Small intestine (tissue), 7 donors: ENCODE measurements at regions not wholly inside any gene's neighbourhood (a gene's known extent, or its start where the extent isn't known, plus 50 kb on each side); places are given as distances from the start of the nearest gene placed in this dataset.

Source experiments
- DNase-seq, 2 donors: peaks; one replicate each; pipeline versions ENCODE4 v3.0.0 to v3.0.0-alpha.2; 2013
- FAIRE-seq: peaks from 2 replicates; lab custom pipeline; 2012; peaks lifted over from hg19 to GRCh38; lab: Jason Lieb, UNC
- H3K27ac ChIP-seq, 3 donors: one replicate each; pipeline ENCODE4 v1.5.1; 2013; ENCODE audit warnings: low read length in 2 of 3, mild to moderate bottlenecking in 2 of 3, control low read depth in 1 of 3, inconsistent platforms in 1 of 3, low read depth in 1 of 3, moderate library complexity in 1 of 3
- H3K27me3 ChIP-seq, 3 donors: one replicate each; pipeline ENCODE4 v1.6.1; 2013; ENCODE audit warnings: low read length in 3 of 3, inconsistent platforms in 1 of 3; ENCODE audit not compliant: control insufficient read depth in 3 of 3, insufficient read depth in 3 of 3
- H3K36me3 ChIP-seq, 3 donors: one replicate each; pipeline ENCODE4 v1.6.1; 2013; ENCODE audit warnings: low read length in 3 of 3, inconsistent platforms in 1 of 3, low read depth in 1 of 3, mild to moderate bottlenecking in 1 of 3, moderate library complexity in 1 of 3; ENCODE audit not compliant: control insufficient read depth in 3 of 3, insufficient read depth in 2 of 3
- H3K4me1 ChIP-seq, 3 donors: one replicate each; pipeline ENCODE4 v1.6.1; 2013; ENCODE audit warnings: low read length in 2 of 3, inconsistent platforms in 1 of 3, low read depth in 1 of 3, mild to moderate bottlenecking in 1 of 3, moderate library complexity in 1 of 3; ENCODE audit not compliant: control insufficient read depth in 3 of 3, insufficient read depth in 2 of 3
- H3K4me3 ChIP-seq, 3 donors: one replicate each; pipeline ENCODE4 v1.5.1; 2013; ENCODE audit warnings: low read length in 3 of 3, control low read depth in 1 of 3, inconsistent platforms in 1 of 3, low read depth in 1 of 3, mild to moderate bottlenecking in 1 of 3, moderate library complexity in 1 of 3
- H3K9me3 ChIP-seq, 2 donors: one replicate each; pipeline ENCODE4 v1.6.1; 2013; ENCODE audit warnings: low read depth in 1 of 2, low read length in 1 of 2; ENCODE audit not compliant: control insufficient read depth in 2 of 2, insufficient read depth in 1 of 2
- WGBS, 3 donors: extraction: QIAGEN DNeasy Blood & Tissue Kit; methylation state at CpG; one replicate each; pipeline ENCODE4 v1.1.7; 2013; 5-methylcytosine and 5-hydroxymethylcytosine counted together
- donor health status: healthy with polysubstance abuse.
- donor health status: control.
- donor health status: control.
- donor health status: Bipolar disorder and iron deficiency.
- donor health status: healthy.

DNA sequence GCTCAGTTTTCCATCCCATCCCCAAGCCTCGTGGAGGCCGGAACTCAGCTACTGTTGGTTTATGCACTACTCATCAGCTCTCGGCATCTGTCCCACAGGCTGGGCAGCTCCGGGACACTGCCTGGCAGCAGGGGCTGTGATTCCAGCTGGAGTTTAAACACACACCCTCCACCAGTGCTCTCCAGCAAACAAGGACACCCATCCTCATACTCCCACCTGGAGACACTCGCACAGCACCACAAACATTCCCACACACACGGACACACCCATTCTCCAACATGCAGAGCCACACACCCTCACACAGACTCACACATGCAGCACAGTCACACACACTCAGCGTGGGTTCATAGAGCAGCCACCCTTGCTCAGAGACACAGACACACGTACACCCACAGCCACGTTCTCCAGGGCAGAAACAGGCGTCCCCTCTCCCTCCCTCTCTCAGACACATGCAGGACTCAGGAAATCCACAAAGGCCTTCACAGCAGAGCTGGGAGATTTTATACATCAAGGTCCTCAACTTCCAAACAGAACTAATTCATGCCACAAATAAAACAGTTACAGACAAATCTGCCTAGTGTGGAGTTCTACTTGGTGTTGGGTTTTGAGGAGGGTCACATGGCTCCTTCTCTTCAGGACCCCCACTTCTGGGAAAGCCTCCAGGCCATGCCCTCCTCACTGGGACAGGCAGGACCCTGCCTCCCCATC is 785.4 kb downstream of the UQCRFS1 start:
- FAIRE-seq: no peak
- no peaks in the 10 kb centered on the region for H3K36me3 ChIP-seq

DNA sequence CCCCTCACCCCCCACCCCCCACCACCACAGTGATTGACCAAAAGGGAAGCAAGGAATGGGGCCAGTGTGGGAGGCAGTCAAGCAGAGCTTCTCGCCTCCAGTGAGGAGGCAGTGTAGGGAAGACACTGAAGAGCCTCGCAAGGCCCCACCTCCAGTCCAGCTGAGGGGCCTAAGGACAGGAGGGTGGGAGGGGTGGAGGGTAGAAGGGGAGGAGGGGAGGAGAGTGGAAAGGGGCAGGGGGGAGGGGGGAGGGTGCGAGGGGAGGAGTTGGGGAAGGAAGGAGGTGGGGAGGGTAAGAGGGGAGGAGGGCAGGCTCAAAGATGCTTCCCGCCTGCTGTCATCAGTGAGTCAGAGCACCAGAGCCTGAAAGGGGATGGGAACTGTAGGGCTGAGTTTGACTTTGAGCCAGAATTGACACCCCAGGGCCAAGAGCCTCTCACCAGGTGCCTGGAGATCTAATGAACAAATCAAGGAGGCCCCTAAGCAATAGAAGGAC is 786.2 kb downstream of the UQCRFS1 start:
- 66 to 79% (median 76%) methylated on average over 4 of the region's 4 CpGs for WGBS, 3 donors

More for the DNA sequence above, 785.4 kb downstream of the UQCRFS1 start:
- no peaks in the 10 kb centered on the region for H3K4me1 ChIP-seq
- H3K27ac ChIP-seq: no peak overlapping the region
- WGBS, 3 donors: 78 to 82% (median 78%) methylated on average over 10 of the region's 10 CpGs
- H3K9me3 ChIP-seq: no peaks in the 10 kb centered on the region
- H3K27me3 ChIP-seq: peaks cover 0 to 7% (median 0%) of the 10 kb centered on the region in 3 donors
- H3K4me3 ChIP-seq: no peak overlapping the region
- no peak for DNase-seq

DNA sequence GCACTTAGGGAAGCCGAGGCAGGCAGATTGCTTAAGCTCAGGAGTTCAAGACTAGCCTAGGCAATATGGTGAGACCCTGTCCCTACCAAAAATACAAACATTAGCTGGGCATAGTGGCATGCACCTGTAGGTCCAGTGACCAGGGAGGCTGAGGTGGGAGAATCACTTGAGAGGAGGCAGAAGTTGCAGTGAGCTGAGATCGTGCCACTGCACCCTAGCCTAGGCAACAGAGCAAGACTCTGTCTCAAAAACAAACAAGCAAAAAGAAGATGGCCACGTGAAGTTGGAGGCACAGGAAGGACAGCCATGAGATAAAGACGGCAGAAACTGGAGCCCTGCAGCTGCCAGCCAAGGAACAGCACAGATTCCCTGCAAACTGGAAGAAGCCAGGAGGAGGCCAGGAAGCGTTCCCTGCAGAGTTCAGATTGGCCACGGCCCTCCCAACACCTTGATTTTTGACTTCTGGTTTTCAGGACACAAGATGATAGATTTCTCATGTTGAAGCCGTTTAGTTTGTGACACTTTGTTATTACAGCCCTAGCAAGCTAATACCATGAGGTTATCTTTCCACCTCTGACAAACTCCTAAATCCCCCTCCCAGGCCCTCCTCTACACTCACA is 786.7 kb downstream of the UQCRFS1 start:
- WGBS, 3 donors: 34 to 53% (median 38%) methylated on average over 7 of the region's 7 CpGs
- DNase-seq (no peak), FAIRE-seq (no peak)
- Histone ChIP-seq H3K27me3 (peaks cover 0 to 7% (median 0%) of the 10 kb centered on the region in 3 donors), H3K9me3 (no peaks in the 10 kb centered on the region), H3K4me3 (no peak overlapping the region), H3K36me3 (no peaks in the 10 kb centered on the region), H3K4me1 (no peaks in the 10 kb centered on the region), H3K27ac (no peak overlapping the region)

More for the DNA sequence above, 786.2 kb downstream of the UQCRFS1 start:
- Histone ChIP-seq H3K9me3 (no peaks in the 10 kb centered on the region), H3K27me3 (peaks cover 0 to 7% (median 0%) of the 10 kb centered on the region in 3 donors), H3K27ac (no peak overlapping the region), H3K4me3 (no peak overlapping the region), H3K36me3 (no peaks in the 10 kb centered on the region), H3K4me1 (no peaks in the 10 kb centered on the region)
- DNase-seq: no peak
- no peak for FAIRE-seq

DNA sequence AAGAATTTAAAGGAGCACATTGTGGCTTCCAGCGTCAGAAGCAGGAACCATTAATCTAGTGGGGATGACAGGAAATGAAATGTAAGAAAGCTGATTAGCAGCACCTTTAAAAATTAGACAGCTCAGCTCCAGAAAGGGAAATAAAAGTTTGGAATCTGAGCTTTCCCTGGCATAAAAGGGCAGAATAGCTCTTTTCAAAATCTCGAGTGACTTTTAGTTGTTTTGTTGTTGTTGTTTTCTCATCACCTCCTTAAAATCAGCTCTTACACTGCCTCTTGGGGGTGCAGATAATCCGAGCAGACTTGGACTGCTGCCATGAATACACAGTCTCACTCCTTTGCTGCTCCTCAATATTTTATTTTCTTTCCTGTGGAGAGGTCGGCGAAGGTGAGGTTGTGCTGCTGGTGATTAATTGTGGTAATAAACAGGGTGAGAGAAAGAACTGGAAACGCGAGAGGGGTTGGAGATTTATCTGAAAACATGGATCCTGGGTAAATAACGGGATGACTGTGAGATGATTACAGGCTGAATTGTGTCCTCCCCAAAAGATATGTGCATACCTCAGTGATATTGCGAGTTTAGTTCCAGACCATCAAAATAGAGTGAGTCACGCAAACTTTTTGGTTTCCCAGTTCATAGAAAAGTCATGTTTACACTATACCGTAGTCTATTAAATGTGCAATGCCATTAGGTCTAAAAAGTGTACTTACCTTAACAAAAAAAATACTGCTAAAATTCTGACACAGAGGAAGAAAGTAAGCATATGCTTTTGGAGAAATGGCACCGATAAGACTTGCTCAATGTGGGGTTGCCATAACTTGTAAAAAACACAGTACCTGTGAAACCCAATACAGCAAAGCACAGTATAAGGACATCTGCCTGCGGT is 787.7 kb downstream of the UQCRFS1 start:
- DNase-seq (no peak), FAIRE-seq (no peak)
- 21 to 41% (median 25%) methylated on average over 13 of the region's 13 CpGs for WGBS, 3 donors
- no peaks in the 10 kb centered on the region for H3K9me3 ChIP-seq
- no peaks in the 10 kb centered on the region for H3K4me1 ChIP-seq
- peaks cover 0 to 7% (median 0%) of the 10 kb centered on the region in 3 donors for H3K27me3 ChIP-seq
- no peak overlapping the region for H3K27ac ChIP-seq
- no peak overlapping the region for H3K4me3 ChIP-seq
- no peaks in the 10 kb centered on the region for H3K36me3 ChIP-seq

DNA sequence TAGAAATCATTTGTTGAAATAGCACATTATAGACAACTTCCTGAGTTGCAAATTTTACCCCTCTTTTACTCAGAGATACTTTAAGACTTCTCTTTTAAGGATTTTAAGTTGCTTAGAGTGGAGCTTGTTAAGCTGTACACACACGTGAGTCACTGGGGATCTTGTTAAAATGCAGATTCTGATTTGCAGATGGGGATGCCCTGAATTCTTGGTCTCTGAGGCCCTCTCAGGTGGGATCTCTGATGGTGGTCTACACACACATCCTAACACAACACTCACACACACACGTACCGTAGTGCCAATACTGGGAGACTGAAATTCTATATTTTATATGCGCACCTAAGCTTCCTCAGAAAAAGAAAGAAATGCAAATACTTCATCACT is 788.3 kb downstream of the UQCRFS1 start:
- H3K9me3 ChIP-seq: no peaks in the 10 kb centered on the region
- H3K27ac ChIP-seq: no peak overlapping the region
- peaks cover 0 to 7% (median 0%) of the 10 kb centered on the region in 3 donors for H3K27me3 ChIP-seq
- no peak overlapping the region for H3K4me3 ChIP-seq
- no peaks in the 10 kb centered on the region for H3K36me3 ChIP-seq
- no peak for FAIRE-seq
- no peaks in the 10 kb centered on the region for H3K4me1 ChIP-seq
- WGBS, 3 donors: 51 to 73% (median 60%) methylated on average over 4 of the region's 4 CpGs
- no peak for DNase-seq

DNA sequence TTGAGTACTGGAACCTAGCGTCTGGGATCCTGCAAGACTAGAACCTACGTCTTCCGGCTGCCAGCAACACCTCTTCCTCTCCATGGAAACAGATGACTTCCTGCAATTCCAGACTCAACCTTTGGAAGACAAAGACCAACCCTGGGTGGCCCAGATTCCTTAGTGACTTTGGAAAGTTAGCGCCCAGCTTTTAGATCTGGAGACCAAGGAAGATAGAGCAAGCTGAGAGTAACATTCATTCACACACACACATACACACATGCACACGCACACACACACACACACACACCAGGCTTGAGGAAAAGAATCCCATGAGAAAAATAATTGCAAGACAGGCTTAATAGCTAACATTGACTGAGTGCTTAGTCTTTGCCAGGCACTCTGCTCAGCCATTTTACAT is 788.9 kb downstream of the UQCRFS1 start:
- Histone ChIP-seq H3K4me1 (no peaks in the 10 kb centered on the region), H3K36me3 (no peaks in the 10 kb centered on the region), H3K4me3 (no peak overlapping the region), H3K9me3 (no peaks in the 10 kb centered on the region), H3K27ac (no peak overlapping the region), H3K27me3 (peaks cover 0 to 7% (median 0%) of the 10 kb centered on the region in 3 donors)
- FAIRE-seq (no peak), DNase-seq (no peak)
- 46 to 59% (median 50%) methylated on average over 5 of the region's 5 CpGs for WGBS, 3 donors

DNA sequence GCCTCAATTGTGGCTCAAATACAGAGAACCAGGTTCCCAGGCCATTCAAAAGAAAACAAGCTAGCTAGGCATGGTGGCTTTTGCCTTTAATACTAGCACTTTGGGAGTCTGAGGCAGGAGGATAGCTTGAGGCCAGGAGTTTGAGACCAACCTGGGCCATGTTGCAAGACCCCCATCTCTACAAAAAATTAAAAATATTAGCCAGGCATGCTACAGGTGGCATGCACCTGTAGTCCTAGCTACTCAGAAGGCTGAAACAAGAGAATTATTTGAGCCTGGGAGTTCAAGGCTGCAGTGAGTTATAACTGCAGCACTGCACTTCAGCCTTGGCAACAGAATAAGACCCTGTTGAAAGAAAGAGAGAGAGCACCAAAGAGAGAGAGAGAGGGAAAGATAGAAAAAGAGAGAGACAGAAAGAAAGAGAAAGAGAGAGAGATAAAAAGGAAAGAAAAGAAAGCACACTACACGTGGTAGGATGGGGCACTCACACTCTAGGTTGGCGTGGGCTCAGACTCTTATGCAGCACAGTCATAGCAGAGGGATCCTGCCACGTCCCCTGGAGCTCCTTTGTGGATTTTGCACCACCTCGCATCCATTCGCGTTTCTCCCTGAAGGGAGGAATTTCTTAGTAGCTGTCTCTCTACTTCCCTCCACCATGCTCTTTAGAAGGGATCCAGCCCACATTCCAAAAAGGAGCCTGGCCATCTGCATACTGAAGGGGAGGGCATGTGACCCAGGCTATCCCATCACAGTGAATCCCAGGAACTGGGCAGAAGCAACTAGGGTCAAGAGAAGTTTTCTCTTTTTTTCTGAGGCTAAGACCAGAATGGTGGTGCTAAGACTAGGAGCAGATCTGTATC is 789.9 kb downstream of the UQCRFS1 start:
- Histone ChIP-seq H3K4me1 (no peaks in the 10 kb centered on the region), H3K27me3 (peaks cover 0 to 7% (median 0%) of the 10 kb centered on the region in 3 donors), H3K4me3 (no peak overlapping the region), H3K36me3 (no peaks in the 10 kb centered on the region), H3K27ac (no peak overlapping the region), H3K9me3 (no peaks in the 10 kb centered on the region)
- 50 to 74% (median 73%) methylated on average over 6 of the region's 6 CpGs for WGBS, 3 donors
- DNase-seq (no peak), FAIRE-seq (no peak)
